Stimulated activated naive CD4-positive, alpha-beta T cell treated with Interleukin-2 at 50 U/mL for 16 hours (primary cell): ENCODE measurements at regions not wholly inside any gene's neighbourhood (a gene's known extent, or its start where the extent isn't known, plus 50 kb on each side); places are given as distances from the start of the nearest gene placed in this dataset.

Experiments used
- DNase-seq: peaks from one replicate; lab custom pipeline; 2025; lab: John Stamatoyannopoulos, UW

GRCh38 chr7:22962775-22963350, 51.1 kb downstream of the HYCC1 start:
- DNase-seq: no peak

DNA sequence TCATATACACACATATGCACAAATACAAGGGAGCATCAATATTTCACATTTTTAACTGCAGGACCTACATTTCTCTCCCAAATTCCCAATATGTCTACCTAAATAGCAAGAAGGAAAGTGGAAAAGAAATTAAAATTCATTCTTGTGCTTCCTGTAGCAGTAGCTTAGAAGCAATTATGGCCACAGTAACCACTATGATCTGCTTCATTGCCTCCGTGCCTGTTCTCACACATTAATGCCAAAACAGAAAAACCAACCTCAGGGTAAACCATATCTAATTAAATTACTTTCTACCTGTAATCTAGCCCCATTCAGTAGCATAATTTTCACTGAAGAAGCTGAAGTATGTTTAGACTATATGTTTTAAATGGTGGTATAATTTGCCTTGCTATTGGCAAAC, 55.2 kb downstream of the HYCC1 start:
- DNase-seq: no peak

GRCh38 chr7:22954251-22954650, 59.7 kb downstream of the HYCC1 start:
- DNase-seq: no peak

- no peak for DNase-seq
Observed at GRCh38 chr7:22952306-22953015, 61.5 kb downstream of the HYCC1 start.

DNA sequence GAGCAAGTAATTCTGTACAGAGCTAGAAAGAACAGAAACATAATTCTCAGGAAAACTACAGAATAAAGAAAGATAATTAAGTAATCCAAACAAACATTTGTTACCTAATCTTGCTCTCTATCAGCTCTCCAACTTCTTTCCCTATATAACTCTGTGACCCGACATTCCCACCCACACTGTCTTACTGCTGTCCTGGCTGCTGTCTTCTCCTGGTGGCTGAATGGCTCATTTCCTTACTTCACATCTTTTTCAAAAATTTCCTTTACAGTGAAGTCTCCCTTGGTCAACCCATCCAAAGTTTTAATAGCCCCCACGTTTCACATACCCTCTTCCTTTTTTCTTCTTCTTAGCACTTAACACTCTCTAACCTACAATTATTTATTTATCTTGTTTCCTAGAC, 64.0 kb downstream of the HYCC1 start:
- no peak for DNase-seq

GRCh38 chr7:22949221-22949620, 64.7 kb downstream of the HYCC1 start:
- DNase-seq: no peak

- no peak for DNase-seq
Observed at GRCh38 chr7:22948770-22949169, 65.2 kb downstream of the HYCC1 start.

DNA sequence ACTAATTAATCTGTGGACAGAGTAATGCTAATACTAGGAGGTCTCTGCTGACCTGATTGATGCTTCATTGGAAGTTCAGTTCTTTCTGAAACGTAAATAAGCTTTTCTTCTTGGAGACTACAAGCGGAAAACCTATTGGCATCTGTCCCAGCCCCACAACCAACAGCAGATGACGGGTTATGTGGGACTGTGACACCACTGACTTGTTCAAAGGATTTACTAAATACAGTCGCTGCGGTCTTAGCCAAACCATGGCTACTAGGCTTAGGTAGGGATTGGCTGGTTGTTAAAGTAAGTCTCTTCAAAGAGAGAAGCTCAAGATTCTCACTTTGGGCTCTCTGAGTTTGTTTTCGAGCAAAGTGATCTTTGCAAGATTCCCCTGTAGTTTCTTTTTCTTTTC, 68.3 kb downstream of the HYCC1 start:
- no peak for DNase-seq

- no peak for DNase-seq
Observed at GRCh38 chr7:22944510-22944909, 69.4 kb downstream of the HYCC1 start.

DNA sequence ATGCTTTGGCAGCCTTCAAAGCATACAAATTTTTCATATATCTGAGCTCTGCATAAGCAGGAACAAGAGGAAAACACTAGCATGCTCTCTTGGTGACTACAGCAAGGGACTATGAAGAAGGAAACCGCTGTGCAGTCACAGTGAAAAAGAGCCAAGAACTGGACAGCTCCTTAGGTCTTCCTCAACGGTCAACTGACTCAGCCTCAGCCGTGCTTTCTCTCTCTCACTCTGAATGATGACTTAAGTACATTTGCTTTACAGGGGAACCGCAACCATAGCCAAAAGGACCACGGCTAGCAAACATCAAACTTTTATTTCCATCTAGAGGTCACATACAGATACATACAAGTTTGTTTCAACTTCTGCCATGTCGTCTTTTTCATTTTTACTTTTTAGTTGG, 69.9 kb downstream of the HYCC1 start:
- DNase-seq: no peak

- DNase-seq: no peak
Observed at GRCh38 chr7:22942191-22942590, 71.7 kb downstream of the HYCC1 start.

- no peak for DNase-seq
Observed at GRCh38 chr7:22939842-22940241, 74.1 kb downstream of the HYCC1 start.

- DNase-seq: no peak
Observed at GRCh38 chr7:22937946-22938345, 76.0 kb downstream of the HYCC1 start.

DNA sequence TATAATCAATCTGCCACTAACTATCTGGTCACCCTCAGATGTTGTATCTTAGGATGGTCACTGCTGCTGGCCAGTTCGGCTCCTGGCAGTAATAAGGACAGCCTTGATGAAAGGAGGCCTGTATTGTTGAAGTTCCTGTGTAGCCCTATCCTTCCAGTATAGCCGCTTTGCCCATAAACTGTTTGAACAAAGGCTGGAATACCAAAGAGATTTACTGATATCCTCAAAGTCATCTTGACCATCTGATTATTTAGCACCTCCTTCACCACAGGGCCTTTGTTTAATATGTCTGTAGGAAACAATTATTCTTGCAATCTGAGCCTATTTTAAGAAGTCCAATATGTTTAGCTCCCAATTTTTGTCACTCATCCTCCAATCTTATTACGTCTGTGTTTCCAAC, 77.7 kb downstream of the HYCC1 start:
- DNase-seq: no peak

GRCh38 chr7:22935269-22935668, 78.7 kb downstream of the HYCC1 start:
- no peak for DNase-seq

GRCh38 chr7:22934473-22935065, 79.4 kb downstream of the HYCC1 start:
- no peak for DNase-seq

- DNase-seq: no peak
Observed at GRCh38 chr7:22934023-22934422, 79.9 kb downstream of the HYCC1 start.

- no peak for DNase-seq
Observed at GRCh38 chr7:22932896-22933295, 81.0 kb downstream of the HYCC1 start.

GRCh38 chr7:22931011-22931410, 82.9 kb downstream of the HYCC1 start:
- no peak for DNase-seq

- DNase-seq: no peak
Observed at GRCh38 chr7:22922307-22922706, 91.6 kb downstream of the HYCC1 start.

DNA sequence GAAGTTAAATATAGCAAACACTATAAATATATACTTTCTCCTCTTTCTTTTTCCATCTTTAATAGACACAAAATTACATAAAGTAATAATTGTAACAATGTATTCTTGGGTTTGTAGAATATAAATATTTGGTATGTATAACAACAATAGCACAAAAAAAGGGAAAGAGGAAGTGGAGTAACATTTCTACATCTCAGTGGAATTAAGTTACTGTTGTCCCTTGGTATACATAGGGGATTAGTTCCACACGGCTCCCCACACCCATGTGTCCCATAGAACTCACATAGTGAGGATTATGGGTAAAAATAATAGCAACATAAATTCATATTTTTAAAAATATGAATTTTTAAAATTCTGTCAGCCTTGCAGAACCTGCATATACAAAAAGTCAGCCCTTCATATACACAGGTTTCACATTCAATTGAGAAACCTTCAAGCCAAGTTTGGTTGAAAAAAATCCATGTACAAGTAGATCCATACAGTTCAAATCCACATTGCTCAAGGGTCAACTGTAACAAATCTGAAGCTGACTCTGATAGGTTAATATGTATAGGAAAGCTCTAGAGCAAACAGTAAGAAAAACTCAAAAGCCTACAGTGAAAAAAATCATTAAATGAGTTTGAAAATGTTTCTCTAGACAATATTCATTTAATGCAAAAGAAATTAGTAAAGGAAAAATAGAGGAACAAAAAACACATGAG, 92.4 kb downstream of the HYCC1 start:
- DNase-seq: no peak

DNA sequence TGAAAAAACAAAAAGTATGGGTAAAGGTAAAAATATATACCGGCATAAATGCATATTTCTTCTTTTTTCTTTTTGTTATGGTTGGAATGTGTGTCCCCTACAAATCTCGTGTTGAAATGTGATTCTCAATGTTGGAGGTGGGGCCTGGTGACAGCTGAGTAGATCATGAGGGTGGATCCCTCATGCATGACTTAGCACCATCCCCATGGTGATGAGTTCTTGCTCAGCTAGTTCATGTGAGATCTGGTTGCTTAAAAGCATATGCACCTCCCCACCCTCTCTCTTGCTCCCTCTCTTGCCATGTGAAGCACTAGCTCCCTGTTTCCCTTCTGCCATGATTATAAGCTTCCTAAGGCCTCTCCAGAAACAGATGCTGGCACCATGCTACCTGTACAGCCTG, 93.3 kb downstream of the HYCC1 start:
- DNase-seq: no peak

DNA sequence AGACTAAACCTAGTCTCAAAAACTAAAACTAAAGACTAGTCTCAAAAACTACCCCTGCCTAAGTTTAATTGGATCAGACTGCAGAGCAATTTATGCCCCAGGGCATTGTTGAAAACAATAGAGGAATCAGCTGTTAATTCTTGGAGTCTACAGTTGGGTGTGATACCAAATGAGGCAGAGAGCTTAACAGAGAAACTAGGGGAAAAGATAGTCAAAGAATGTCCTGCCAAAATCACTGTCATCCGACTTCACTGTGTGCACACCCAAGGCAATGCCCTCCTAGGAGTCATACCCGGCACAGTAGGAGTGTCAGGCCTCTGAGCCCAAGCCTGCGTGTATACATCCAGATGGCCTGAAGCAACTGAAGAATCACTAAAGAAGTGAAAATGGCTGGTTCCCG, 90.5 kb upstream of the TOMM7 start:
- DNase-seq: no peak
